ENCODE measurements at regions not wholly inside any gene's neighbourhood (a gene's known extent, or its start where the extent isn't known, plus 50 kb on each side); places are given as distances from the start of the nearest gene placed in this dataset.

- TF ChIP-seq CTCF (IDR thresholded peaks at IDR 0.05; ENCODE audit: low read depth, low read length, missing input control) (no peak), YY1 (IDR thresholded peaks at IDR 0.05) (no peak), RXRA (IDR thresholded peaks at IDR 0.05) (no peak), TAF1 (conservative IDR thresholded peaks at IDR 0.05) (no peak), REST (IDR thresholded peaks at IDR 0.05) (no peak), JUND (IDR thresholded peaks at IDR 0.05) (no peak), RAD21 (IDR thresholded peaks at IDR 0.05) (no peak)
Observed at GRCh38 chr3:178041931-178042330, 494.3 kb upstream of the KCNMB2 start.
